ENCODE measurements at regions not wholly inside any gene's neighbourhood (a gene's known extent, or its start where the extent isn't known, plus 50 kb on each side); places are given as distances from the start of the nearest gene placed in this dataset.

DNA sequence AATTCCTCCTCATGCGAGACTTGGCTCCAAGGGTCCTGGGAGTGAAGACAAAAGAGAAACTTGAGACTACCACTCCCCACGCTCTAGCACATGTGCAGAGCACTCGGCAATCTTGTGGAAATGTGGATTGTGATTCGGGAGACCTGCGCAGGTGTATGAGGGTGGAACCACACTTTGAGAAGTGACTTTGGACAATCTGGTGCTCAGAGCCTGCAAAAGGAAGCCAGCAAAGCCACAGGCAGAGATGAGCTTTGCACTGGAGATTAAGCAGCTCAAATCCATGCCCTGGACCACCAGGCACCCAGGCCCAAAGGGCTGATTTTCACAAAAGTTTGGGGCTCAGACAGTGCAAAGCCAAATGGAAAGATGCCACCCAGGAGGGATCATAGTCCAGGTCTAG is 162.5 kb upstream of the TSHZ3 start:
- Histone ChIP-seq H3K4me3 (ENCODE audit: low read depth in 1 of 3, low read length in 3 of 3) (no peak overlapping the region), H3K4me1 (ENCODE audit: control insufficient read depth in 4 of 4, insufficient read depth in 4 of 4, low read length in 3 of 4) (no peaks in the 10 kb centered on the region), H3K9ac (ENCODE audit: low read depth in 1 of 2, low read length in 2 of 2) (no peak overlapping the region), H3K27ac (ENCODE audit: low read depth in 1 of 2, low read length in 2 of 2) (no peak overlapping the region), H3K27me3 (ENCODE audit: control insufficient read depth in 4 of 4, insufficient read depth in 4 of 4, low read length in 3 of 4) (peaks cover 0 to 3% (median 0%) of the 10 kb centered on the region in 4 donors), H3K36me3 (ENCODE audit: control insufficient read depth in 4 of 4, insufficient read depth in 3 of 4, low read depth in 1 of 4, low read length in 3 of 4) (no peaks in the 10 kb centered on the region), H3K9me3 (ENCODE audit: control insufficient read depth in 4 of 4, low read length in 3 of 4) (no peaks in the 10 kb centered on the region)
- TF ChIP-seq, protein P1, sequence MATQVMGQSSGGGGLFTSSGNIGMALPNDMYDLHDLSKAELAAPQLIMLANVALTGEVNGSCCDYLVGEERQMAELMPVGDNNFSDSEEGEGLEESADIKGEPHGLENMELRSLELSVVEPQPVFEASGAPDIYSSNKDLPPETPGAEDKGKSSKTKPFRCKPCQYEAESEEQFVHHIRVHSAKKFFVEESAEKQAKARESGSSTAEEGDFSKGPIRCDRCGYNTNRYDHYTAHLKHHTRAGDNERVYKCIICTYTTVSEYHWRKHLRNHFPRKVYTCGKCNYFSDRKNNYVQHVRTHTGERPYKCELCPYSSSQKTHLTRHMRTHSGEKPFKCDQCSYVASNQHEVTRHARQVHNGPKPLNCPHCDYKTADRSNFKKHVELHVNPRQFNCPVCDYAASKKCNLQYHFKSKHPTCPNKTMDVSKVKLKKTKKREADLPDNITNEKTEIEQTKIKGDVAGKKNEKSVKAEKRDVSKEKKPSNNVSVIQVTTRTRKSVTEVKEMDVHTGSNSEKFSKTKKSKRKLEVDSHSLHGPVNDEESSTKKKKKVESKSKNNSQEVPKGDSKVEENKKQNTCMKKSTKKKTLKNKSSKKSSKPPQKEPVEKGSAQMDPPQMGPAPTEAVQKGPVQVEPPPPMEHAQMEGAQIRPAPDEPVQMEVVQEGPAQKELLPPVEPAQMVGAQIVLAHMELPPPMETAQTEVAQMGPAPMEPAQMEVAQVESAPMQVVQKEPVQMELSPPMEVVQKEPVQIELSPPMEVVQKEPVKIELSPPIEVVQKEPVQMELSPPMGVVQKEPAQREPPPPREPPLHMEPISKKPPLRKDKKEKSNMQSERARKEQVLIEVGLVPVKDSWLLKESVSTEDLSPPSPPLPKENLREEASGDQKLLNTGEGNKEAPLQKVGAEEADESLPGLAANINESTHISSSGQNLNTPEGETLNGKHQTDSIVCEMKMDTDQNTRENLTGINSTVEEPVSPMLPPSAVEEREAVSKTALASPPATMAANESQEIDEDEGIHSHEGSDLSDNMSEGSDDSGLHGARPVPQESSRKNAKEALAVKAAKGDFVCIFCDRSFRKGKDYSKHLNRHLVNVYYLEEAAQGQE (IDR thresholded peaks at IDR 0.05), result no peak
- TF ChIP-seq RAD21 (IDR thresholded peaks at IDR 0.05) (no peak), NR2F2 (IDR thresholded peaks at IDR 0.05) (no peak), RXRA (IDR thresholded peaks at IDR 0.05) (no peak), JUND (IDR thresholded peaks at IDR 0.05) (no peak), FOXA2 (IDR thresholded peaks at IDR 0.05) (no peak), FOXA1 (IDR thresholded peaks at IDR 0.05) (no peak), GABPA (IDR thresholded peaks at IDR 0.05 in 1 of 2, conservative IDR thresholded peaks at IDR 0.05 in 1 of 2) (no peak), HNF4A (conservative IDR thresholded peaks at IDR 0.05) (no peak), SP1 (IDR thresholded peaks at IDR 0.05) (no peak), TAF1 (conservative IDR thresholded peaks at IDR 0.05) (no peak)
- TF ChIP-seq, protein P2, sequence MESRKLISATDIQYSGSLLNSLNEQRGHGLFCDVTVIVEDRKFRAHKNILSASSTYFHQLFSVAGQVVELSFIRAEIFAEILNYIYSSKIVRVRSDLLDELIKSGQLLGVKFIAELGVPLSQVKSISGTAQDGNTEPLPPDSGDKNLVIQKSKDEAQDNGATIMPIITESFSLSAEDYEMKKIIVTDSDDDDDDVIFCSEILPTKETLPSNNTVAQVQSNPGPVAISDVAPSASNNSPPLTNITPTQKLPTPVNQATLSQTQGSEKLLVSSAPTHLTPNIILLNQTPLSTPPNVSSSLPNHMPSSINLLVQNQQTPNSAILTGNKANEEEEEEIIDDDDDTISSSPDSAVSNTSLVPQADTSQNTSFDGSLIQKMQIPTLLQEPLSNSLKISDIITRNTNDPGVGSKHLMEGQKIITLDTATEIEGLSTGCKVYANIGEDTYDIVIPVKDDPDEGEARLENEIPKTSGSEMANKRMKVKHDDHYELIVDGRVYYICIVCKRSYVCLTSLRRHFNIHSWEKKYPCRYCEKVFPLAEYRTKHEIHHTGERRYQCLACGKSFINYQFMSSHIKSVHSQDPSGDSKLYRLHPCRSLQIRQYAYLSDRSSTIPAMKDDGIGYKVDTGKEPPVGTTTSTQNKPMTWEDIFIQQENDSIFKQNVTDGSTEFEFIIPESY (IDR thresholded peaks at IDR 0.05), result no peak
- TF ChIP-seq, protein P3, sequence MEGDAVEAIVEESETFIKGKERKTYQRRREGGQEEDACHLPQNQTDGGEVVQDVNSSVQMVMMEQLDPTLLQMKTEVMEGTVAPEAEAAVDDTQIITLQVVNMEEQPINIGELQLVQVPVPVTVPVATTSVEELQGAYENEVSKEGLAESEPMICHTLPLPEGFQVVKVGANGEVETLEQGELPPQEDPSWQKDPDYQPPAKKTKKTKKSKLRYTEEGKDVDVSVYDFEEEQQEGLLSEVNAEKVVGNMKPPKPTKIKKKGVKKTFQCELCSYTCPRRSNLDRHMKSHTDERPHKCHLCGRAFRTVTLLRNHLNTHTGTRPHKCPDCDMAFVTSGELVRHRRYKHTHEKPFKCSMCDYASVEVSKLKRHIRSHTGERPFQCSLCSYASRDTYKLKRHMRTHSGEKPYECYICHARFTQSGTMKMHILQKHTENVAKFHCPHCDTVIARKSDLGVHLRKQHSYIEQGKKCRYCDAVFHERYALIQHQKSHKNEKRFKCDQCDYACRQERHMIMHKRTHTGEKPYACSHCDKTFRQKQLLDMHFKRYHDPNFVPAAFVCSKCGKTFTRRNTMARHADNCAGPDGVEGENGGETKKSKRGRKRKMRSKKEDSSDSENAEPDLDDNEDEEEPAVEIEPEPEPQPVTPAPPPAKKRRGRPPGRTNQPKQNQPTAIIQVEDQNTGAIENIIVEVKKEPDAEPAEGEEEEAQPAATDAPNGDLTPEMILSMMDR (IDR thresholded peaks at IDR 0.05; ENCODE audit: low read depth, low read length, missing input control), result no peak
- TF ChIP-seq, protein P4, sequence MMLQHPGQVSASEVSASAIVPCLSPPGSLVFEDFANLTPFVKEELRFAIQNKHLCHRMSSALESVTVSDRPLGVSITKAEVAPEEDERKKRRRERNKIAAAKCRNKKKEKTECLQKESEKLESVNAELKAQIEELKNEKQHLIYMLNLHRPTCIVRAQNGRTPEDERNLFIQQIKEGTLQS (IDR thresholded peaks at IDR 0.05), result no peak
- TF ChIP-seq, protein P5, sequence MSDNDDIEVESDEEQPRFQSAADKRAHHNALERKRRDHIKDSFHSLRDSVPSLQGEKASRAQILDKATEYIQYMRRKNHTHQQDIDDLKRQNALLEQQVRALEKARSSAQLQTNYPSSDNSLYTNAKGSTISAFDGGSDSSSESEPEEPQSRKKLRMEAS (IDR thresholded peaks at IDR 0.05), result no peak
- 80% methylated on average over 5 of the region's 5 CpGs for WGBS
- DNase-seq (ENCODE audit: low spot score), result peak; percentile 5
